WTC11 (cell line): ENCODE measurements at regions not wholly inside any gene's neighbourhood (a gene's known extent, or its start where the extent isn't known, plus 50 kb on each side); places are given as distances from the start of the nearest gene placed in this dataset.

Experiments used
- ATAC-seq: fragments of 200-7000 bp; cut with Tn5 transposase; 2 replicates; pipeline ENCODE4 v1.10.0; 2021; ENCODE audit warnings: mild to moderate bottlenecking, moderate library complexity
- CTCF ChIA-PET: fragments of 300-600 bp; sonication (Branson Sonifier 250); formaldehyde crosslinking; loops from one replicate; lab custom pipeline; 2021; ENCODE audit warnings: antibody characterized with exemption; lab: Charles Lee
- POLR2A ChIA-PET: fragments of 350-600 bp; sonication (Branson Sonifier 250); formaldehyde crosslinking; loops from one replicate; lab custom pipeline; 2021; ENCODE audit warnings: antibody characterized with exemption; lab: Charles Lee
- DNase-seq: peaks from one replicate; pipeline ENCODE4 v3.0.0; 2021; ENCODE audit warnings: low spot score
- H3K27ac Mint-ChIP-seq: 2 replicates; pipeline ENCODE4 v1.8.0; 2021; ENCODE audit warnings: mixed read lengths
- H3K27me3 Mint-ChIP-seq: 2 replicates; pipeline ENCODE4 v1.8.0; 2021; ENCODE audit warnings: low read depth, mild to moderate bottlenecking, moderate library complexity, mixed read lengths
- H3K36me3 Mint-ChIP-seq: 2 replicates; pipeline ENCODE4 v1.8.0; 2021; ENCODE audit warnings: mixed read lengths
- H3K4me1 Mint-ChIP-seq: 2 replicates; pipeline ENCODE4 v1.8.0; 2022; ENCODE audit warnings: mixed read lengths
- H3K4me3 Mint-ChIP-seq: 2 replicates; pipeline ENCODE4 v1.8.0; 2021; ENCODE audit warnings: mild to moderate bottlenecking, moderate library complexity, mixed read lengths
- H3K9me3 Mint-ChIP-seq: 2 replicates; pipeline ENCODE4 v1.8.0; 2021; ENCODE audit warnings: mixed read lengths
- ATF3 ChIP-seq: sonication (generic); formaldehyde crosslinking; conservative IDR thresholded peaks from 2 replicates; pipeline ENCODE4 v1.8.1; 2022; ENCODE audit warnings: mild to moderate bottlenecking, missing genetic modification reagents
- CDX4 ChIP-seq: fragments of 250-450 bp; sonication (Bioruptor Pico); IDR thresholded peaks from 2 replicates; pipeline ENCODE4 v1.9.0; 2021; ENCODE audit warnings: moderate library complexity, mild to moderate bottlenecking, inconsistent platforms, borderline replicate concordance
- CREB1 ChIP-seq: sonication (generic); formaldehyde crosslinking; IDR thresholded peaks from 2 replicates; pipeline ENCODE4 v1.8.0; 2023; ENCODE audit warnings: mild to moderate bottlenecking, missing genetic modification reagents
- CTCF ChIP-seq: fragments of 200-600 bp; IDR thresholded peaks from 2 replicates; pipeline ENCODE4 v1.8.0; 2022; ENCODE audit warnings: antibody characterized with exemption
- MLX ChIP-seq: sonication (generic); formaldehyde crosslinking; IDR thresholded peaks from 2 replicates; pipeline ENCODE4 v1.8.1; 2023; ENCODE audit warnings: mild to moderate bottlenecking, missing genetic modification reagents, moderate library complexity
- NFYB ChIP-seq: sonication (generic); formaldehyde crosslinking; conservative IDR thresholded peaks from 2 replicates; pipeline ENCODE4 v1.8.0; 2022; ENCODE audit warnings: low read depth, missing genetic modification reagents
- TP53 ChIP-seq: sonication (generic); formaldehyde crosslinking; IDR thresholded peaks from 2 replicates; pipeline ENCODE4 v1.8.1; 2023; ENCODE audit warnings: mild to moderate bottlenecking, missing genetic modification reagents
- ZMAT4 ChIP-seq: fragments of 250-450 bp; sonication (Bioruptor Pico); IDR thresholded peaks from 2 replicates; pipeline ENCODE4 v1.9.0; 2021; ENCODE audit warnings: mild to moderate bottlenecking
- ZNF263 ChIP-seq: sonication (generic); formaldehyde crosslinking; IDR thresholded peaks from 2 replicates; pipeline ENCODE4 v1.8.1; 2022; ENCODE audit warnings: low read depth, mild to moderate bottlenecking, moderate library complexity, missing genetic modification reagents
- ZNF532 ChIP-seq: fragments of 250-450 bp; sonication (Bioruptor Pico); IDR thresholded peaks from 2 replicates; pipeline ENCODE4 v1.9.0; 2021; ENCODE audit warnings: mild to moderate bottlenecking, borderline replicate concordance
- TF ChIP-seq, protein P1 (sequence below): sonication (generic); formaldehyde crosslinking; conservative IDR thresholded peaks from 2 replicates; pipeline ENCODE4 v1.8.1; 2023; ENCODE audit warnings: mild to moderate bottlenecking, low read depth, missing genetic modification reagents, moderate library complexity
- TF ChIP-seq, protein P2 (sequence below): sonication (generic); formaldehyde crosslinking; IDR thresholded peaks from 2 replicates; pipeline ENCODE4 v1.8.0; 2022; ENCODE audit warnings: missing genetic modification reagents
- TF ChIP-seq, protein P3 (sequence below): sonication (generic); formaldehyde crosslinking; IDR thresholded peaks from 2 replicates; pipeline ENCODE4 v1.8.1; 2023; ENCODE audit warnings: mild to moderate bottlenecking, missing genetic modification reagents, moderate library complexity
- TF ChIP-seq, protein P4 (sequence below): sonication (generic); formaldehyde crosslinking; IDR thresholded peaks from 2 replicates; pipeline ENCODE4 v1.8.0; 2022; ENCODE audit warnings: mild to moderate bottlenecking, missing genetic modification reagents

- TF ChIP-seq ZMAT4 (CRISPR knock-in tag) (no peak), CREB1 (CRISPR knock-in tag) (no peak), ZNF263 (no peak), ZNF532 (CRISPR knock-in tag) (no peak)
Measured at GRCh38 chr4:13793020-13793710, 165.6 kb upstream of the BOD1L1 start (continued).

GRCh38 chr4:13794819-13795565, 167.5 kb upstream of the BOD1L1 start:
- Mint-ChIP-seq H3K36me3 (peaks cover 17% of the 10 kb centered on the region), H3K4me1 (peaks cover 9% of the 10 kb centered on the region), H3K27ac (no peak overlapping the region), H3K27me3 (no peaks in the 10 kb centered on the region; the same call in 1 of the 2 replicates), H3K4me3 (no peak overlapping the region), H3K9me3 (peaks cover 26% of the 10 kb centered on the region)
- ATAC-seq (no peak), DNase-seq (no peak)
- CTCF ChIA-PET: no interaction called here
- POLR2A ChIA-PET: interaction anchor here (0.7 kb wide), 1 partner anchor 152 kb away, joined by 3 read pairs; no protein-coding TSS in a partner anchor
- TF ChIP-seq, protein P1, sequence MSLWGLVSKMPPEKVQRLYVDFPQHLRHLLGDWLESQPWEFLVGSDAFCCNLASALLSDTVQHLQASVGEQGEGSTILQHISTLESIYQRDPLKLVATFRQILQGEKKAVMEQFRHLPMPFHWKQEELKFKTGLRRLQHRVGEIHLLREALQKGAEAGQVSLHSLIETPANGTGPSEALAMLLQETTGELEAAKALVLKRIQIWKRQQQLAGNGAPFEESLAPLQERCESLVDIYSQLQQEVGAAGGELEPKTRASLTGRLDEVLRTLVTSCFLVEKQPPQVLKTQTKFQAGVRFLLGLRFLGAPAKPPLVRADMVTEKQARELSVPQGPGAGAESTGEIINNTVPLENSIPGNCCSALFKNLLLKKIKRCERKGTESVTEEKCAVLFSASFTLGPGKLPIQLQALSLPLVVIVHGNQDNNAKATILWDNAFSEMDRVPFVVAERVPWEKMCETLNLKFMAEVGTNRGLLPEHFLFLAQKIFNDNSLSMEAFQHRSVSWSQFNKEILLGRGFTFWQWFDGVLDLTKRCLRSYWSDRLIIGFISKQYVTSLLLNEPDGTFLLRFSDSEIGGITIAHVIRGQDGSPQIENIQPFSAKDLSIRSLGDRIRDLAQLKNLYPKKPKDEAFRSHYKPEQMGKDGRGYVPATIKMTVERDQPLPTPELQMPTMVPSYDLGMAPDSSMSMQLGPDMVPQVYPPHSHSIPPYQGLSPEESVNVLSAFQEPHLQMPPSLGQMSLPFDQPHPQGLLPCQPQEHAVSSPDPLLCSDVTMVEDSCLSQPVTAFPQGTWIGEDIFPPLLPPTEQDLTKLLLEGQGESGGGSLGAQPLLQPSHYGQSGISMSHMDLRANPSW: no peak
- TF ChIP-seq, protein P2, sequence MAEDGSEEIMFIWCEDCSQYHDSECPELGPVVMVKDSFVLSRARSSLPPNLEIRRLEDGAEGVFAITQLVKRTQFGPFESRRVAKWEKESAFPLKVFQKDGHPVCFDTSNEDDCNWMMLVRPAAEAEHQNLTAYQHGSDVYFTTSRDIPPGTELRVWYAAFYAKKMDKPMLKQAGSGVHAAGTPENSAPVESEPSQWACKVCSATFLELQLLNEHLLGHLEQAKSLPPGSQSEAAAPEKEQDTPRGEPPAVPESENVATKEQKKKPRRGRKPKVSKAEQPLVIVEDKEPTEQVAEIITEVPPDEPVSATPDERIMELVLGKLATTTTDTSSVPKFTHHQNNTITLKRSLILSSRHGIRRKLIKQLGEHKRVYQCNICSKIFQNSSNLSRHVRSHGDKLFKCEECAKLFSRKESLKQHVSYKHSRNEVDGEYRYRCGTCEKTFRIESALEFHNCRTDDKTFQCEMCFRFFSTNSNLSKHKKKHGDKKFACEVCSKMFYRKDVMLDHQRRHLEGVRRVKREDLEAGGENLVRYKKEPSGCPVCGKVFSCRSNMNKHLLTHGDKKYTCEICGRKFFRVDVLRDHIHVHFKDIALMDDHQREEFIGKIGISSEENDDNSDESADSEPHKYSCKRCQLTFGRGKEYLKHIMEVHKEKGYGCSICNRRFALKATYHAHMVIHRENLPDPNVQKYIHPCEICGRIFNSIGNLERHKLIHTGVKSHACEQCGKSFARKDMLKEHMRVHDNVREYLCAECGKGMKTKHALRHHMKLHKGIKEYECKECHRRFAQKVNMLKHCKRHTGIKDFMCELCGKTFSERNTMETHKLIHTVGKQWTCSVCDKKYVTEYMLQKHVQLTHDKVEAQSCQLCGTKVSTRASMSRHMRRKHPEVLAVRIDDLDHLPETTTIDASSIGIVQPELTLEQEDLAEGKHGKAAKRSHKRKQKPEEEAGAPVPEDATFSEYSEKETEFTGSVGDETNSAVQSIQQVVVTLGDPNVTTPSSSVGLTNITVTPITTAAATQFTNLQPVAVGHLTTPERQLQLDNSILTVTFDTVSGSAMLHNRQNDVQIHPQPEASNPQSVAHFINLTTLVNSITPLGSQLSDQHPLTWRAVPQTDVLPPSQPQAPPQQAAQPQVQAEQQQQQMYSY (CRISPR knock-in tag): no peak
- TF ChIP-seq, protein P3, sequence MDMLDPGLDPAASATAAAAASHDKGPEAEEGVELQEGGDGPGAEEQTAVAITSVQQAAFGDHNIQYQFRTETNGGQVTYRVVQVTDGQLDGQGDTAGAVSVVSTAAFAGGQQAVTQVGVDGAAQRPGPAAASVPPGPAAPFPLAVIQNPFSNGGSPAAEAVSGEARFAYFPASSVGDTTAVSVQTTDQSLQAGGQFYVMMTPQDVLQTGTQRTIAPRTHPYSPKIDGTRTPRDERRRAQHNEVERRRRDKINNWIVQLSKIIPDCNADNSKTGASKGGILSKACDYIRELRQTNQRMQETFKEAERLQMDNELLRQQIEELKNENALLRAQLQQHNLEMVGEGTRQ (CRISPR knock-in tag): no peak
- TF ChIP-seq MLX (no peak), CDX4 (CRISPR knock-in tag) (no peak), CTCF (no peak), TP53 (no peak), NFYB (CRISPR knock-in tag) (no peak), ATF3 (CRISPR knock-in tag) (no peak)
- TF ChIP-seq, protein P4, sequence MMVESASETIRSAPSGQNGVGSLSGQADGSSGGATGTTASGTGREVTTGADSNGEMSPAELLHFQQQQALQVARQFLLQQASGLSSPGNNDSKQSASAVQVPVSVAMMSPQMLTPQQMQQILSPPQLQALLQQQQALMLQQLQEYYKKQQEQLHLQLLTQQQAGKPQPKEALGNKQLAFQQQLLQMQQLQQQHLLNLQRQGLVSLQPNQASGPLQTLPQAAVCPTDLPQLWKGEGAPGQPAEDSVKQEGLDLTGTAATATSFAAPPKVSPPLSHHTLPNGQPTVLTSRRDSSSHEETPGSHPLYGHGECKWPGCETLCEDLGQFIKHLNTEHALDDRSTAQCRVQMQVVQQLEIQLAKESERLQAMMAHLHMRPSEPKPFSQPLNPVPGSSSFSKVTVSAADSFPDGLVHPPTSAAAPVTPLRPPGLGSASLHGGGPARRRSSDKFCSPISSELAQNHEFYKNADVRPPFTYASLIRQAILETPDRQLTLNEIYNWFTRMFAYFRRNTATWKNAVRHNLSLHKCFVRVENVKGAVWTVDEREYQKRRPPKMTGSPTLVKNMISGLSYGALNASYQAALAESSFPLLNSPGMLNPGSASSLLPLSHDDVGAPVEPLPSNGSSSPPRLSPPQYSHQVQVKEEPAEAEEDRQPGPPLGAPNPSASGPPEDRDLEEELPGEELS (CRISPR knock-in tag): no peak
